HCT116 (cell line): ENCODE measurements at regions not wholly inside any gene's neighbourhood (a gene's known extent, or its start where the extent isn't known, plus 50 kb on each side); places are given as distances from the start of the nearest gene placed in this dataset.

Experiments used
- ATAC-seq: fragments of 200-7000 bp; cut with Tn5 transposase; 2 replicates; pipeline ENCODE4 v1.9.1; 2020; ENCODE audit warnings: mild to moderate bottlenecking, moderate library complexity
- BruUV-seq: library from RNA; stranded (reverse); fragments of 400-500 nt; replicated peaks from 2 replicates; lab custom pipeline; 2021; lab: Mats Ljungman, UMichigan
- CTCF ChIA-PET: fragments of 300-600 bp; sonication (Branson Sonifier 250); formaldehyde crosslinking; loops from one replicate; lab custom pipeline; 2021; ENCODE audit warnings: antibody characterized with exemption; lab: Charles Lee
- POLR2A ChIA-PET: fragments of 300-600, 350-600 bp; sonication (Branson Sonifier 250); formaldehyde crosslinking; loops from one replicate; lab custom pipeline; 2021; ENCODE audit warnings: antibody characterized with exemption; lab: Charles Lee
- RAD21 ChIA-PET, 2 experiments: fragments of 300-600 bp; sonication (Branson Sonifier 250); formaldehyde crosslinking; loops; one replicate each; lab custom pipeline; 2023; ENCODE audit warnings: low total read pairs in 2 of 2; ENCODE audit not compliant: uncharacterized antibody in 2 of 2, unreplicated experiment in 2 of 2, low non-redundant PET in 1 of 2; lab: Charles Lee
- DNase-seq: peaks from one replicate; pipeline ENCODE4 v3.0.0-alpha.2; 2010; ENCODE audit warnings: low read depth, low spot score
- H2AFZ ChIP-seq: fragments of 200-600 bp; shearing (Covaris generic), sonication (generic); 2 replicates; pipeline ENCODE4 v1.6.1; 2017; ENCODE audit warnings: low read depth, mixed run types, mixed read lengths, antibody characterized with exemption, low read length; ENCODE audit not compliant: poor library complexity, severe bottlenecking
- H3K27ac ChIP-seq: 2 replicates; pipeline ENCODE4 v1.5.1; 2012; ENCODE audit warnings: low read depth, low read length
- H3K27me3 ChIP-seq: fragments of 200-600 bp; sonication (generic); 2 replicates; pipeline ENCODE4 v1.6.1; 2016; ENCODE audit warnings: mixed run types, low read length, mixed read lengths; ENCODE audit not compliant: insufficient read depth
- H3K36me3 ChIP-seq, 2 experiments: fragments of 200-500 bp in 1 of 2; fragments of 200-600 bp in 1 of 2; sonication (Bioruptor generic) in 1 of 2; sonication (generic) in 1 of 2; 2 replicates each; pipeline versions ENCODE4 v1.5.1 to v1.6.1; 2014 to 2016; ENCODE audit warnings: low read length in 2 of 2, inconsistent platforms in 1 of 2, mixed read lengths in 1 of 2, mixed run types in 1 of 2; ENCODE audit not compliant: insufficient read depth in 2 of 2, control insufficient read depth in 1 of 2
- H3K4me1 ChIP-seq, 2 experiments: fragments of 200-600 bp in 1 of 2; sonication (generic) in 1 of 2; 2 replicates each; pipeline versions ENCODE4 v1.5.1 to v1.6.1; 2012 to 2017; ENCODE audit warnings: low read length in 2 of 2, inconsistent platforms in 1 of 2, mild to moderate bottlenecking in 1 of 2, mixed read lengths in 1 of 2, mixed run types in 1 of 2, moderate library complexity in 1 of 2; ENCODE audit not compliant: insufficient read depth in 2 of 2, control insufficient read depth in 1 of 2
- H3K4me2 ChIP-seq: fragments of 200-600 bp; sonication (generic); 2 replicates; pipeline ENCODE4 v1.6.1; 2017; ENCODE audit warnings: mixed run types, low read length, mixed read lengths
- H3K4me3 ChIP-seq, 2 experiments: fragments of 200-600 bp in 1 of 2; sonication (generic) in 1 of 2; replicated peaks in 1 of 2; 2 replicates each; pipeline ENCODE4 v1.5.1; 2011 to 2016; ENCODE audit warnings: low read length in 2 of 2, control low read depth in 1 of 2, low read depth in 1 of 2, mild to moderate bottlenecking in 1 of 2, mixed read lengths in 1 of 2, mixed run types in 1 of 2
- H3K79me2 ChIP-seq: fragments of 200-600 bp; sonication (generic); 2 replicates; pipeline ENCODE4 v1.6.1; 2017; ENCODE audit warnings: mild to moderate bottlenecking, mixed run types, low read length, moderate library complexity, mixed read lengths; ENCODE audit not compliant: insufficient read depth
- H3K9ac ChIP-seq: fragments of 200-600 bp; sonication (generic); 2 replicates; pipeline ENCODE4 v1.6.1; 2016; ENCODE audit warnings: low read length, mixed read lengths
- H3K9me2 ChIP-seq: fragments of 200-600 bp; sonication (generic), shearing (Covaris generic); 2 replicates; pipeline ENCODE4 v1.6.1; 2017; ENCODE audit warnings: mixed run types, mild to moderate bottlenecking, moderate library complexity; ENCODE audit not compliant: insufficient read depth
- H3K9me3 ChIP-seq, 2 experiments: fragments of 200-500 bp in 1 of 2; fragments of 200-600 bp in 1 of 2; sonication (Bioruptor generic) in 1 of 2; sonication (generic) in 1 of 2; 2 replicates each; pipeline ENCODE4 v1.6.1; 2014 to 2017; ENCODE audit warnings: low read length in 2 of 2, mixed read lengths in 2 of 2, inconsistent platforms in 1 of 2, low read depth in 1 of 2, mild to moderate bottlenecking in 1 of 2, mixed run types in 1 of 2, moderate library complexity in 1 of 2; ENCODE audit not compliant: control insufficient read depth in 1 of 2, insufficient read depth in 1 of 2
- H4K20me1 ChIP-seq: fragments of 200-600 bp; sonication (generic), shearing (Covaris generic); 2 replicates; pipeline ENCODE4 v1.6.1; 2017; ENCODE audit warnings: mixed run types, mild to moderate bottlenecking, moderate library complexity; ENCODE audit not compliant: insufficient read depth
- CBX3 ChIP-seq: IDR thresholded peaks from 2 replicates; pipeline ENCODE4 v1.6.1; 2012; ENCODE audit warnings: low read depth
- CEBPB ChIP-seq: IDR thresholded peaks from 2 replicates; pipeline ENCODE4 v1.6.1; 2012; ENCODE audit warnings: low read depth
- EGR1 ChIP-seq: IDR thresholded peaks from 2 replicates; pipeline ENCODE4 v1.6.1; 2012; ENCODE audit warnings: low read depth
- EZH2 ChIP-seq: fragments of 200-600 bp; sonication (generic); IDR thresholded peaks from 2 replicates; pipeline ENCODE4 v1.6.1; 2017; ENCODE audit warnings: antibody characterized with exemption, mixed run types
- FOSL1 ChIP-seq: IDR thresholded peaks from 2 replicates; pipeline ENCODE4 v1.6.1; 2012; ENCODE audit warnings: low read depth
- POLR2A ChIP-seq: IDR thresholded peaks from 2 replicates; pipeline ENCODE4 v1.7.0; 2011; ENCODE audit warnings: borderline replicate concordance; ENCODE audit not compliant: insufficient read depth, insufficient read length; ENCODE audit errors: extremely low read depth
- POLR2AphosphoS5 ChIP-seq: IDR thresholded peaks from 2 replicates; pipeline ENCODE4 v1.6.1; 2011; ENCODE audit warnings: mild to moderate bottlenecking, low read depth, low read length, moderate library complexity
- RAD21 ChIP-seq: IDR thresholded peaks from 2 replicates; pipeline ENCODE4 v1.6.1; 2012; ENCODE audit warnings: low read depth, mild to moderate bottlenecking
- SP1 ChIP-seq: IDR thresholded peaks from 2 replicates; pipeline ENCODE4 v1.6.1; 2012; ENCODE audit warnings: low read depth
- SRF ChIP-seq: IDR thresholded peaks from 2 replicates; pipeline ENCODE4 v1.6.1; 2012; ENCODE audit warnings: low read depth
- YY1 ChIP-seq: IDR thresholded peaks from 2 replicates; pipeline ENCODE4 v1.6.1; 2011; ENCODE audit warnings: low read length, low read depth, moderate library complexity, mild to moderate bottlenecking; ENCODE audit not compliant: insufficient replicate concordance; ENCODE audit errors: extremely low read depth
- ZBTB33 ChIP-seq: IDR thresholded peaks from 2 replicates; pipeline ENCODE4 v1.6.1; 2011; ENCODE audit warnings: mild to moderate bottlenecking, low read length, moderate library complexity; ENCODE audit not compliant: insufficient replicate concordance; ENCODE audit errors: extremely low read depth
- ZFX ChIP-seq: fragments of 450-650 bp; IDR thresholded peaks from 2 replicates; pipeline ENCODE4 v1.6.1; 2017
- ZNF274 ChIP-seq: fragments of 200-500 bp; sonication (Bioruptor generic); IDR thresholded peaks from 2 replicates; pipeline ENCODE4 v1.6.1; 2014; ENCODE audit warnings: mild to moderate bottlenecking, low read depth, low read length, inconsistent platforms
- intact Hi-C: fragments of 100-400 bp; cut with micrococcal nuclease; formaldehyde crosslinking; loops from 2 replicates; pipeline ENCODE4 v1.10.0; 2022
- TF ChIP-seq, protein P1 (sequence below): IDR thresholded peaks from 2 replicates; pipeline ENCODE4 v1.6.1; 2012; ENCODE audit warnings: low read depth

GRCh38 chr5:171721464-171721863 is 64.2 kb upstream of the SMIM23 start:
- intact Hi-C loops: no loop called here
- Histone ChIP-seq H3K79me2 (no peaks in the 10 kb centered on the region), H2AFZ (no peak overlapping the region), H3K36me3 (no peaks in the 10 kb centered on the region), H3K9ac (no peak overlapping the region), H3K9me3 (no peaks in the 10 kb centered on the region), H3K27me3 (peaks cover 15% of the 10 kb centered on the region; the same call in 1 of the 2 replicates), H3K4me3 (no peak overlapping the region), H4K20me1 (no peaks in the 10 kb centered on the region), H3K4me2 (no peak overlapping the region), H3K27ac (no peak overlapping the region), H3K9me2 (no peaks in the 10 kb centered on the region), H3K4me1 (no peaks in the 10 kb centered on the region)
- TF ChIP-seq YY1 (no peak), SRF (no peak), ZFX (no peak), CBX3 (no peak), EGR1 (no peak), EZH2 (no peak), FOSL1 (no peak), POLR2AphosphoS5 (no peak), ZBTB33 (no peak), CEBPB (no peak), SP1 (no peak), RAD21 (no peak), ZNF274 (no peak), POLR2A (no peak)
- TF ChIP-seq, protein P1, sequence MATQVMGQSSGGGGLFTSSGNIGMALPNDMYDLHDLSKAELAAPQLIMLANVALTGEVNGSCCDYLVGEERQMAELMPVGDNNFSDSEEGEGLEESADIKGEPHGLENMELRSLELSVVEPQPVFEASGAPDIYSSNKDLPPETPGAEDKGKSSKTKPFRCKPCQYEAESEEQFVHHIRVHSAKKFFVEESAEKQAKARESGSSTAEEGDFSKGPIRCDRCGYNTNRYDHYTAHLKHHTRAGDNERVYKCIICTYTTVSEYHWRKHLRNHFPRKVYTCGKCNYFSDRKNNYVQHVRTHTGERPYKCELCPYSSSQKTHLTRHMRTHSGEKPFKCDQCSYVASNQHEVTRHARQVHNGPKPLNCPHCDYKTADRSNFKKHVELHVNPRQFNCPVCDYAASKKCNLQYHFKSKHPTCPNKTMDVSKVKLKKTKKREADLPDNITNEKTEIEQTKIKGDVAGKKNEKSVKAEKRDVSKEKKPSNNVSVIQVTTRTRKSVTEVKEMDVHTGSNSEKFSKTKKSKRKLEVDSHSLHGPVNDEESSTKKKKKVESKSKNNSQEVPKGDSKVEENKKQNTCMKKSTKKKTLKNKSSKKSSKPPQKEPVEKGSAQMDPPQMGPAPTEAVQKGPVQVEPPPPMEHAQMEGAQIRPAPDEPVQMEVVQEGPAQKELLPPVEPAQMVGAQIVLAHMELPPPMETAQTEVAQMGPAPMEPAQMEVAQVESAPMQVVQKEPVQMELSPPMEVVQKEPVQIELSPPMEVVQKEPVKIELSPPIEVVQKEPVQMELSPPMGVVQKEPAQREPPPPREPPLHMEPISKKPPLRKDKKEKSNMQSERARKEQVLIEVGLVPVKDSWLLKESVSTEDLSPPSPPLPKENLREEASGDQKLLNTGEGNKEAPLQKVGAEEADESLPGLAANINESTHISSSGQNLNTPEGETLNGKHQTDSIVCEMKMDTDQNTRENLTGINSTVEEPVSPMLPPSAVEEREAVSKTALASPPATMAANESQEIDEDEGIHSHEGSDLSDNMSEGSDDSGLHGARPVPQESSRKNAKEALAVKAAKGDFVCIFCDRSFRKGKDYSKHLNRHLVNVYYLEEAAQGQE: no peak
- RAD21 ChIA-PET: no interaction called here
- ATAC-seq (no peak), DNase-seq (no peak)
- POLR2A ChIA-PET: no interaction called here
- no TSS peak for BruUV-seq
- CTCF ChIA-PET: no interaction called here
